SK-N-MC (cell line): ENCODE measurements at regions not wholly inside any gene's neighbourhood (a gene's known extent, or its start where the extent isn't known, plus 50 kb on each side); places are given as distances from the start of the nearest gene placed in this dataset.

Experiments
- EZH2 ChIP-seq: fragments of 200-600 bp; sonication (generic); IDR thresholded peaks from one replicate; pipeline ENCODE4 v1.6.1; 2017; ENCODE audit warnings: antibody characterized with exemption
- POLR2AphosphoS5 ChIP-seq: IDR thresholded peaks from 2 replicates; pipeline ENCODE4 v1.6.1; 2012; ENCODE audit warnings: mild to moderate bottlenecking, low read depth, low read length, borderline replicate concordance

GRCh38 chr11:26847459-26847858, 125.6 kb upstream of the SLC5A12 start:
- TF ChIP-seq POLR2AphosphoS5 (no peak), EZH2 (no peak)
